Activated CD8-positive, alpha-beta memory T cell treated with anti-CD3 and anti-CD28 coated beads for 36 hours (primary cell): ENCODE measurements at regions not wholly inside any gene's neighbourhood (a gene's known extent, or its start where the extent isn't known, plus 50 kb on each side); places are given as distances from the start of the nearest gene placed in this dataset.
"Not testable (repeated sequence)": the region's sequence is repeated elsewhere in the genome, so short reads cannot be mapped to it uniquely, and the experiment has no call there.

Experiments used
- CTCF ChIA-PET: fragments of 350-600 bp; sonication (Branson Sonifier 250); formaldehyde crosslinking; loops from one replicate; lab custom pipeline; 2021; ENCODE audit warnings: antibody characterized with exemption; lab: Charles Lee
- POLR2A ChIA-PET: fragments of 350-600 bp; sonication (Branson Sonifier 250); formaldehyde crosslinking; loops from one replicate; lab custom pipeline; 2021; ENCODE audit warnings: antibody characterized with exemption; lab: Charles Lee

GRCh38 chr6:130535242-130535641, 169.4 kb downstream of the TMEM200A start:
- ChIA-PET POLR2A (no interaction called here), CTCF (no interaction called here)

DNA sequence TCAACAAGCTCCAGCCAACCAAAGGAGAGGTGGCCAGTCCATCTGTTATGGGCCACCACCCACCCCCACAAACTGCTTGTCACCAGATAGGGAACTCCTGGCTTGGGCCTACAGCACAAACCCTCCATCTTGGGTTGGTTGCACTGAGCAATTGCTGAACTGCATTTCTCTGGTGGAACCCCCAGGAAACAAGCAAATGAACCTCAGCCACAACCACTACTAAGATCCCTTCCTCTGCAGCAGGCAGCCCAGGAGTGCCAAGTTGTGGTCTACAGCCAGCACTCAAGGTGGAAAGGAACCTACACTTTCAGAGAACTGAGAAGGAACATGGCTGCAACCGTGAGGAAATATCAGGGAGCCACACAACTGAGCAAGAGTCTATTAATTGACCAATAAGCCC, 171.6 kb downstream of the TMEM200A start:
- POLR2A ChIA-PET, result no interaction called here
- CTCF ChIA-PET, result no interaction called here

DNA sequence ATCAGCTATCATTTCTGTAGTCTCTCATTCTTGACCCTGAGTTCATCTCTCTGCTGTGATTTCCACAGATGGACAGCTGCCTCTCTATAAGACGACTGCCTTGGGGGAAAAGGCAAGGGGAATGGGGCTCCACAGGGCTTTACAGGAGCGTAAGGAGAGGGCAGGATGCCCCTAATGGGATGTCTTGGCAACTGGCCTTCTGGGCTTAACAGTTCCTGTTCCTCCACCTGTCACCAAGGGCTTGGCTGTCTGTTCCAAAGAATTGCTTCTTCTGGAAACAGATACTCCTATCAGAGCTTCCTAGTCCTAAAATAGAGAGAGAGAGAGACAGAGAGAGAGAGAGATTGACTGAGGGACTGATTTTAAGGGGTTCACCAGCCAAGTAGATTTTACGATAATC, 181.9 kb downstream of the TMEM200A start:
- POLR2A ChIA-PET, result no interaction called here
- CTCF ChIA-PET, result no interaction called here

DNA sequence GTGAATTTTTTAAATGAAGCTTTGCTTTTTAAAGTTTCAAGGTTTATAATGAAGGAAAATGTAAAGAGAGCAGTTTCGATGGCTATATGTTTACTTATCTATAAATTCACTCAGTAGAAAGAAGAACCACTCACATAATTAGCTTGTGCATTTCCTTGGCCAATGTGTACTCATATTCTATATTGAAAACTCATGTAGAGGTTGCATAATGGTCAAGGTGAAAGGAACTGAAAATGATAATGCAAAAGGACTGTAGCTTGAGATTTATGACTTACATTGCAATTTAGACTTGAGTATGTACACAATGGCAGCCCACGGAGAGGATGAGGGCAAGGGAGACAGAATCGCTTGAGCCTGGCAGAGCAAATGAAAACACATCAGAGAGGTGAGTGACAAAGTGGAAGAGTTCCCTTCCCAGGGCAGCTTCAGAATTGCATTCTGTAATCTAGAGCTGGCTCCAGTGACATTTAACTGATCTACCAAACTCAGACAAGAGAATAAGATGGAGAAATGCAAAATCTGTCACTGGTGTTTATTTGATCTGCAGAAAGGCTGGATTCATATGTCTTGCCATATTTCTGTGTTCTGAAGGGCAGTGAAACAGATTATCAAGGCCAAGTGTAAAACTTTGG, 191.8 kb downstream of the TMEM200A start:
- CTCF ChIA-PET, result no interaction called here
- POLR2A ChIA-PET, result no interaction called here

GRCh38 chr6:130558131-130558530, 192.3 kb downstream of the TMEM200A start:
- ChIA-PET CTCF (no interaction called here), POLR2A (no interaction called here)

GRCh38 chr6:130559166-130559565, 193.3 kb downstream of the TMEM200A start:
- ChIA-PET CTCF (no interaction called here), POLR2A (no interaction called here)

- CTCF ChIA-PET, result no interaction called here
- POLR2A ChIA-PET, result no interaction called here
These were observed 194.4 kb downstream of the TMEM200A start for GRCh38 chr6:130560231-130560630.

- CTCF ChIA-PET, POLR2A ChIA-PET: not testable (repeated sequence)
These were observed 195.3 kb downstream of the TMEM200A start for GRCh38 chr6:130561159-130561558.

- ChIA-PET POLR2A (no interaction called here), CTCF (interaction anchor here (0.8 kb wide), 1 partner anchor 10 kb away, joined by 3 read pairs; no protein-coding TSS in a partner anchor)
These were observed 199.9 kb downstream of the TMEM200A start for GRCh38 chr6:130565696-130566095.

DNA sequence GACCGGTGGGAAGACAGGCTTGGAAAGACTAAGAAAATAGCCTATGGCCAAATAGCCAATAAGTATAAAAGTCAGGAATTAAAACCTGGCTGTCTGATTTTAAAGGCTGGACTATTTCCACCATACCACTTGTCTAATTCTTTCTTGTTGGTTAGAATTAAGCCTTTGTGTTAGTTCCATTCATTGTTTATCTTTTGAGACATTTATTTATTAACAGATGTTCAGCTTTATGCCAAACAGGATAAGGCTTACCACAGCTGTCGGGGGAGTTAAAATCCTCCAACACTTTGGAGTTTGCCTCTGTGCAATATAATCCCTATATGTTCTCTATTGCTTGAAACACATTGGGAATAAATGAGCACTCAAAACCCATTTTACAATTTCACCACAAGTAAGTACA, 208.3 kb downstream of the TMEM200A start:
- POLR2A ChIA-PET, result no interaction called here

DNA sequence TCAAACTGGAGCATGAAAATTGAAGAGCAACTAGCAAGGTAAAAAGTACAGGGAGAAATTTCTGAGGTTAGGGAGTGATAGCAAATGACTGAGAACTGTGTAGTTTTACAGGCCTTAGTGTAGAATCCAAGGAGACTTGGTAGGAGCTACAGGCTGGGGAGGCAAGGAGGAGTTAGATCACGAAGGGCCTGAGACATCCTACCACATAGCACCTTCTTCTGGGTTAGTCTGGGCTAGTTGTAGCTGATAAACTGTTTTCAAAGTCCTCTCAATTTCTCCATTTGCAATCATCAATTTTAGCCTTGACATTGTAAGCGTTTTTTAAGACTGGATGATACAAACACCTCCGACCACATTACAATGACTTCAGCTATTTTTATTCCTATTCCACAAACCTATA, 209.7 kb downstream of the TMEM200A start:
- POLR2A ChIA-PET, result no interaction called here
- CTCF ChIA-PET, result interaction anchor here (1.0 kb wide), 1 partner anchor 10 kb away, joined by 3 read pairs; no protein-coding TSS in a partner anchor

More for the DNA sequence above, 208.3 kb downstream of the TMEM200A start:
- CTCF ChIA-PET, result no interaction called here

- ChIA-PET CTCF (interaction anchor here (1.0 kb wide), 1 partner anchor 11 kb away, joined by 3 read pairs; no protein-coding TSS in a partner anchor), POLR2A (no interaction called here)
These were observed 210.2 kb downstream of the TMEM200A start for GRCh38 chr6:130575971-130576370.

GRCh38 chr6:130577178-130577919, 211.5 kb downstream of the TMEM200A start:
- ChIA-PET CTCF (interaction anchor here (1.0 kb wide), 1 partner anchor 121 kb away, joined by 4 read pairs; no protein-coding TSS in a partner anchor), POLR2A (no interaction called here)

- ChIA-PET POLR2A (no interaction called here), CTCF (no interaction called here)
These were observed 212.9 kb downstream of the TMEM200A start for GRCh38 chr6:130578713-130579112.

GRCh38 chr6:130583268-130583667, 217.5 kb downstream of the TMEM200A start:
- ChIA-PET POLR2A (no interaction called here), CTCF (no interaction called here)

- CTCF ChIA-PET, result no interaction called here
- POLR2A ChIA-PET, result no interaction called here
These were observed 219.8 kb downstream of the TMEM200A start for GRCh38 chr6:130585587-130585986.

GRCh38 chr6:130587778-130588520, 222.1 kb downstream of the TMEM200A start:
- ChIA-PET CTCF (no interaction called here), POLR2A (no interaction called here)

GRCh38 chr6:130593200-130593599, 227.4 kb downstream of the TMEM200A start:
- ChIA-PET CTCF (no interaction called here), POLR2A (no interaction called here)

- CTCF ChIA-PET, result no interaction called here
- POLR2A ChIA-PET, result interaction anchor here (0.6 kb wide), 1 partner anchor 25 kb away, joined by 4 read pairs; no protein-coding TSS in a partner anchor
These were observed 228.1 kb downstream of the TMEM200A start for GRCh38 chr6:130593948-130594347.
